ENCODE measurements at regions not wholly inside any gene's neighbourhood (a gene's known extent, or its start where the extent isn't known, plus 50 kb on each side); places are given as distances from the start of the nearest gene placed in this dataset.

- POLR2A ChIA-PET = no interaction called here
- no peak for DNase-seq (ENCODE audit: low spot score)
- no peak for ATAC-seq
- no peaks in the 10 kb centered on the region for H3K79me2 ChIP-seq (ENCODE audit: insufficient read depth, low read length)
- in situ Hi-C loops (cut with HindIII; ENCODE audit: extremely low pct_ligation_motif_present, low pct_unique_long_range_greater_than_20kb) = no loop called here
- no peaks in the 10 kb centered on the region for H3K36me3 ChIP-seq (replicated peaks in 1 of 2; ENCODE audit: control insufficient read depth in 1 of 2, insufficient read depth in 2 of 2, low read length in 2 of 2)
- H3K4me3 ChIP-seq (replicated peaks in 1 of 3; ENCODE audit: insufficient read depth in 1 of 3, low read depth in 2 of 3, low read length in 3 of 3) = no peak overlapping the region
- 100% methylated on average over 4 of the region's 4 CpGs for WGBS (ENCODE audit: low lambda C conversion rate)
- no peaks in the 10 kb centered on the region for H3K9me3 ChIP-seq (ENCODE audit: low read length)
- intact Hi-C loops (cut with micrococcal nuclease; ENCODE audit: unreplicated experiment) = no loop called here
- BruUV-seq (replicated peaks) = no TSS peak
- no peak overlapping the region for H2AFZ ChIP-seq (ENCODE audit: low read length)
- no peak overlapping the region for H3K9ac ChIP-seq (ENCODE audit: insufficient read depth, low read depth, low read length)
- FAIRE-seq = no peak
- no peaks in the 10 kb centered on the region for H3K27me3 ChIP-seq (ENCODE audit: control insufficient read depth in 1 of 2, insufficient read depth in 2 of 2, low read length in 2 of 2)
- no peak overlapping the region for H3K4me2 ChIP-seq (ENCODE audit: low read depth, low read length)
- no peaks in the 10 kb centered on the region for H4K20me1 ChIP-seq (ENCODE audit: insufficient read depth, low read length)
- CTCF ChIA-PET (ENCODE audit: low intra/inter-chr PET ratio, low total read pairs) = no interaction called here
- no peak overlapping the region for H3K27ac ChIP-seq (ENCODE audit: extremely low read length, insufficient read depth, low read length)
- no peaks in the 10 kb centered on the region for H3K4me1 ChIP-seq (ENCODE audit: insufficient read depth, low read length)
- no peak for TF ChIP-seq BORCS8-MEF2B (CRISPR knock-in tag; IDR thresholded peaks at IDR 0.05)
- TF ChIP-seq KDM6A (CRISPR knock-in tag; IDR thresholded peaks at IDR 0.05; ENCODE audit: low read depth) = no peak
- TF ChIP-seq KDM2A (CRISPR knock-in tag; IDR thresholded peaks at IDR 0.05; ENCODE audit: borderline replicate concordance, low read depth) = no peak
- TF ChIP-seq REST (IDR thresholded peaks at IDR 0.05; ENCODE audit: borderline replicate concordance in 1 of 2, low read depth in 1 of 2, low read length in 2 of 2) = no peak
- TF ChIP-seq FOXP4 (CRISPR knock-in tag; IDR thresholded peaks at IDR 0.05) = no peak
- TF ChIP-seq GTF2F1 (IDR thresholded peaks at IDR 0.05; ENCODE audit: low read length) = no peak
- no peak for TF ChIP-seq ZNF30 (CRISPR knock-in tag; IDR thresholded peaks at IDR 0.05)
- no peak for TF ChIP-seq MEIS2 (CRISPR knock-in tag; IDR thresholded peaks at IDR 0.05)
- TF ChIP-seq HNRNPLL (IDR thresholded peaks at IDR 0.05; ENCODE audit: low read depth, low read length, poor library complexity, severe bottlenecking) = no peak
- no peak for TF ChIP-seq NFE2L1 (CRISPR knock-in tag; IDR thresholded peaks at IDR 0.05; ENCODE audit: borderline replicate concordance)
- TF ChIP-seq SP140L (CRISPR knock-in tag; IDR thresholded peaks at IDR 0.05; ENCODE audit: borderline replicate concordance) = no peak
- TF ChIP-seq ZBTB4 (CRISPR knock-in tag; IDR thresholded peaks at IDR 0.05; ENCODE audit: borderline replicate concordance) = no peak
- no peak for TF ChIP-seq ZFP1 (CRISPR knock-in tag; IDR thresholded peaks at IDR 0.05)
- TF ChIP-seq ZBTB26 (CRISPR knock-in tag; IDR thresholded peaks at IDR 0.05; ENCODE audit: borderline replicate concordance) = no peak
- TF ChIP-seq PHF5A (CRISPR knock-in tag; IDR thresholded peaks at IDR 0.05; ENCODE audit: low read depth, unreplicated experiment) = no peak
- no peak for TF ChIP-seq ZNF761 (CRISPR knock-in tag; conservative IDR thresholded peaks at IDR 0.05)
These were observed 137.9 kb downstream of the TM9SF2 start for GRCh38 chr13:99639126-99639525.
